ACC112 (cell line): ENCODE measurements at regions not wholly inside any gene's neighbourhood (a gene's known extent, or its start where the extent isn't known, plus 50 kb on each side); places are given as distances from the start of the nearest gene placed in this dataset.

ENCODE experiments used
- H2AFZ ChIP-seq: fragments of 200-600 bp; sonication (generic); one replicate; pipeline ENCODE4 v1.6.0; 2017; ENCODE audit warnings: antibody characterized with exemption, low read length; ENCODE audit not compliant: unreplicated experiment
- H3K27ac ChIP-seq: fragments of 200-600 bp; sonication (generic); 2 replicates; pipeline ENCODE4 v1.5.1; 2014; ENCODE audit warnings: low read depth, mild to moderate bottlenecking, antibody characterized with exemption, low read length, moderate library complexity
- H3K27me3 ChIP-seq: fragments of 200-600 bp; sonication (generic); 2 replicates; pipeline ENCODE4 v1.6.1; 2014; ENCODE audit warnings: mild to moderate bottlenecking, antibody characterized with exemption, low read length, moderate library complexity, mixed read lengths; ENCODE audit not compliant: insufficient read depth
- H3K36me3 ChIP-seq: fragments of 200-600 bp; sonication (generic); 2 replicates; pipeline ENCODE4 v1.6.1; 2016; ENCODE audit warnings: mild to moderate bottlenecking, antibody characterized with exemption, low read length, moderate library complexity, mixed read lengths; ENCODE audit not compliant: insufficient read depth
- H3K4me1 ChIP-seq: fragments of 200-600 bp; sonication (generic); one replicate; pipeline ENCODE4 v1.6.1; 2016; ENCODE audit warnings: low read length, mixed read lengths; ENCODE audit not compliant: insufficient read depth, unreplicated experiment, control insufficient read depth
- H3K4me3 ChIP-seq: fragments of 200-600 bp; sonication (generic); 2 replicates; pipeline ENCODE4 v1.5.1; 2014; ENCODE audit warnings: mild to moderate bottlenecking, low read depth, low read length
- H3K79me2 ChIP-seq: fragments of 200-600 bp; sonication (generic); one replicate; pipeline ENCODE4 v1.6.0; 2016; ENCODE audit warnings: low read length; ENCODE audit not compliant: control insufficient read depth, unreplicated experiment, insufficient read depth

GRCh38 chr2:151157000-151157735, 104.5 kb downstream of the RBM43 start:
- Histone ChIP-seq H2AFZ (no peak overlapping the region), H3K36me3 (no peaks in the 10 kb centered on the region), H3K27ac (no peak overlapping the region), H3K4me1 (no peaks in the 10 kb centered on the region), H3K79me2 (no peaks in the 10 kb centered on the region), H3K27me3 (peaks cover 7% of the 10 kb centered on the region; the same call in 1 of the 2 replicates), H3K4me3 (no peak overlapping the region)

- Histone ChIP-seq H2AFZ (no peak overlapping the region), H3K27me3 (peaks cover 7% of the 10 kb centered on the region; the same call in 1 of the 2 replicates), H3K4me3 (no peak overlapping the region), H3K79me2 (no peaks in the 10 kb centered on the region), H3K27ac (no peak overlapping the region), H3K36me3 (no peaks in the 10 kb centered on the region), H3K4me1 (no peaks in the 10 kb centered on the region)
These were observed 105.2 kb downstream of the RBM43 start for GRCh38 chr2:151156431-151156830.

GRCh38 chr2:151153601-151154000, 108.1 kb downstream of the RBM43 start:
- H3K4me3 ChIP-seq, result no peak overlapping the region
- no peak overlapping the region for H2AFZ ChIP-seq
- peaks cover 7% of the 10 kb centered on the region; the same call in 1 of the 2 replicates for H3K27me3 ChIP-seq

DNA sequence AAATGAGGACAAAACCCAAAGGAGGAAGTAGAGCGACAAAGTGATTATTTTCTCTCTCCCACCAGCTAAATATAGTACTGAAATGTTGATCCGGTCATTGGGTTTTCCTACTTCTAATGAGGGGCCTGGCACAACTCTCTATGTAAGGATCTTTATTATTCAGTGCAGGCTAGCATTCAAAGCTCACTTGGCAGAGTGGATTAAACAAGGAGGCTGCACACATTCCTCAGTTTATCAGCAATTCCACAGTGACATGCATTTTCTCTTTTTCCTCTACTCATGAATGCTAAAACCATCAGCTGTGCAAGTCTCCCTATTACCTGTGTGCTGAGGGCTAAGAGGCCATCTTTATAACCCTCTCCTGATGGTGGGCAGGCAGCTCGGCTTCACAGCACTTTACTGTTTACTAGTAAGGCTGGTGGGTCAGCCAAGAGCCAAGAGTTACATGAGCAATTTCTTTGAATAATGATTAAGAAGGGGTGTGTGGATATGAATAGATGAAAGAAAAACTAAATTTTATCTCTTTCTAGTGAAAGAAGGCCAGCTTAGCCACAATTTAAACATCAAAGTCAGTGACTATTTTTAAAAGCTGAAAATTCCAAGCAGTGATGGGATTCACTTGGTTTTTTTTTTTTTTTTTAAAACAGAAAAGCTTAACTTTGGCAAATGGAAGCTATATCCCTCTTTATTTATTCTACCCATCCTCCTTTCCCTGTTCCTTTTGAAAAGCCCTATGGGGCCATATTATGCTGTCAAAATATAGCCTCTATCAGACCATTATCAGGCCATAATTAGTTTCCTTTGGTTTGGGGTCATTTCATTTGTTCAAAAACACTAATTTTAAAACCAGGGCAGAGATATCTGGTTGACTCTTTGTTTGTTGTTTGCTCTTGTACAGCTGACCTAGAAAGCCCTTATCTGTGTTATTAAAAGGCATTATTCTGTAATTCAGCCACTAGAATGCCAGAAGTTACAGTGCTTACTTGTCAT, 111.0 kb downstream of the RBM43 start:
- Histone ChIP-seq H2AFZ (no peak overlapping the region), H3K27me3 (0 out of 2 replicates have a peak, but pooled peaks cover 3% of the 10 kb centered on the region), H3K27ac (no peak overlapping the region), H3K36me3 (no peaks in the 10 kb centered on the region), H3K4me3 (no peak overlapping the region), H3K4me1 (no peaks in the 10 kb centered on the region), H3K79me2 (no peaks in the 10 kb centered on the region)

More at GRCh38 chr2:151153601-151154000, 108.1 kb downstream of the RBM43 start:
- Histone ChIP-seq H3K79me2 (no peaks in the 10 kb centered on the region), H3K27ac (no peak overlapping the region), H3K36me3 (no peaks in the 10 kb centered on the region), H3K4me1 (no peaks in the 10 kb centered on the region)

DNA sequence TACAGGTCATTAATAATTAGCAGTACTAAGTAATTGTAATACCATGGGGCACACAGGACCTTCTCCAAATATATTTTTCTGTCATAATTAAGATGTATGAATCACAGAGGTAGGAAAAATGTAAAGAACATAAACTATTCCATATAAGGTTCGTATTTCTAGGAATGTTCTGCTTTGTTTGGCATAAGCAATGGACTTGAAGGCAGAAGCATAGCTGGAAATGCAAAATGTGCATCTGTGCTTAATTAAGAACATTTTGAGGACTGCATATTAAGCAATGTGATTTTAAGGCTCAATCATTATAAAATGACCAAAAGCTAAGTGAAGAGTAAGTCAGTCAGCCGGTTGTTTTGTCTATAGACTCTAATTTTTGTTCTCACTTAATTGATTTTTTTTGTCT, 123.2 kb downstream of the RBM43 start:
- no peak overlapping the region for H2AFZ ChIP-seq
- H3K27me3 ChIP-seq, result no peaks in the 10 kb centered on the region
- H3K27ac ChIP-seq, result no peak overlapping the region
- H3K79me2 ChIP-seq, result no peaks in the 10 kb centered on the region
- no peaks in the 10 kb centered on the region for H3K36me3 ChIP-seq
- no peak overlapping the region for H3K4me3 ChIP-seq
- no peaks in the 10 kb centered on the region for H3K4me1 ChIP-seq

- Histone ChIP-seq H2AFZ (no peak overlapping the region), H3K27ac (no peak overlapping the region), H3K4me3 (no peak overlapping the region), H3K27me3 (no peaks in the 10 kb centered on the region), H3K4me1 (no peaks in the 10 kb centered on the region), H3K79me2 (no peaks in the 10 kb centered on the region), H3K36me3 (no peaks in the 10 kb centered on the region)
These were observed 124.1 kb downstream of the RBM43 start for GRCh38 chr2:151137526-151137925.

DNA sequence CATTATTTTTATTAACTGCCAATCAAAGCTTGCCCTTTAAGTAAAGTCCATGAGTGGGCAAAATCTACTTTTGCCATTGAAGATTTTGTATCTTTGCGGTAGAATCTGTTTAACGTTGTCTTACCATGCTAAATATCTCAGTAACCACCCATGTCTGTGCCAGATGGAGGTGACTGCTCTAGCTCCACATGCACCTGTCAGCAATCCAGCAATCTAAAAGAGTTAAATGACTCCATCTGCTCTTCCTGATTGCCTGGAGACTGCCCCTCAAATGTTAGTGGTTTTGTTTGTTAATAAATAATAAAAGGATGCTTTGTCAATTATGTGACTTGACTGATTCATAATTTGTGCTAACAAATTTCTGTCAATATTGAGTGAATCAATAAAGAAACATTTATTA, 141.7 kb downstream of the RBM43 start:
- H2AFZ ChIP-seq, result no peak overlapping the region
- H3K36me3 ChIP-seq, result no peaks in the 10 kb centered on the region
- H3K27me3 ChIP-seq, result no peaks in the 10 kb centered on the region; the same call in 1 of the 2 replicates
- no peak overlapping the region for H3K4me3 ChIP-seq
- H3K27ac ChIP-seq, result no peak overlapping the region
- H3K4me1 ChIP-seq, result no peaks in the 10 kb centered on the region
- no peaks in the 10 kb centered on the region for H3K79me2 ChIP-seq

GRCh38 chr2:151119374-151119773, 142.3 kb downstream of the RBM43 start:
- Histone ChIP-seq H3K4me3 (no peak overlapping the region), H3K79me2 (no peaks in the 10 kb centered on the region), H2AFZ (no peak overlapping the region), H3K27me3 (no peaks in the 10 kb centered on the region; the same call in 1 of the 2 replicates), H3K36me3 (no peaks in the 10 kb centered on the region), H3K4me1 (no peaks in the 10 kb centered on the region), H3K27ac (no peak overlapping the region)

- no peaks in the 10 kb centered on the region for H3K36me3 ChIP-seq
- no peaks in the 10 kb centered on the region for H3K79me2 ChIP-seq
- no peaks in the 10 kb centered on the region for H3K4me1 ChIP-seq
- H2AFZ ChIP-seq, result no peak overlapping the region
- H3K27me3 ChIP-seq, result no peaks in the 10 kb centered on the region; the same call in 1 of the 2 replicates
- H3K4me3 ChIP-seq, result no peak overlapping the region
- no peak overlapping the region for H3K27ac ChIP-seq
These were observed 143.4 kb downstream of the RBM43 start for GRCh38 chr2:151118269-151118668.

GRCh38 chr2:151114874-151115273, 146.8 kb downstream of the RBM43 start:
- H3K27ac ChIP-seq, result no peak overlapping the region
- H3K4me3 ChIP-seq, result no peak overlapping the region
- no peaks in the 10 kb centered on the region for H3K79me2 ChIP-seq
- no peaks in the 10 kb centered on the region for H3K36me3 ChIP-seq
- H3K27me3 ChIP-seq, result no peaks in the 10 kb centered on the region
- no peak overlapping the region for H2AFZ ChIP-seq
- peaks cover 12% of the 10 kb centered on the region for H3K4me1 ChIP-seq
